ENCODE measurements at regions not wholly inside any gene's neighbourhood (a gene's known extent, or its start where the extent isn't known, plus 50 kb on each side); places are given as distances from the start of the nearest gene placed in this dataset.

- H3K27me3 ChIP-seq, result no peaks in the 10 kb centered on the region
- DNase-seq, result no peak
- no peak overlapping the region for H3K27ac ChIP-seq
- intact Hi-C loops (cut with DNase I), result loop anchor here in 1 of 4 donors (5.0 kb wide), 1 partner anchor 728 kb away; no protein-coding TSS in a partner anchor
- H3K4me1 ChIP-seq (ENCODE audit: insufficient read depth), result no peaks in the 10 kb centered on the region
- H3K9me3 ChIP-seq, result no peaks in the 10 kb centered on the region
- no peaks in the 10 kb centered on the region for H3K36me3 ChIP-seq
- TF ChIP-seq POLR2A (IDR thresholded peaks at IDR 0.05) (no peak), CTCF (IDR thresholded peaks at IDR 0.05) (no peak), EP300 (IDR thresholded peaks at IDR 0.05) (no peak)
- no peak overlapping the region for H3K4me3 ChIP-seq
Measured at GRCh38 chr5:74560245-74560644, 80.3 kb downstream of the ENC1 start.

- H3K36me3 ChIP-seq, result no peaks in the 10 kb centered on the region
- H3K4me3 ChIP-seq, result no peak overlapping the region
- H3K4me1 ChIP-seq (ENCODE audit: insufficient read depth), result no peaks in the 10 kb centered on the region
- intact Hi-C loops (cut with DNase I), result no loop called here
- no peak for DNase-seq
- no peaks in the 10 kb centered on the region for H3K27me3 ChIP-seq
- 90 to 93% (median 92%) methylated on average over 6 of the region's 6 CpGs for WGBS, 3 donors
- H3K9me3 ChIP-seq, result no peaks in the 10 kb centered on the region
- no peak for TF ChIP-seq EP300 (IDR thresholded peaks at IDR 0.05)
- no peak for TF ChIP-seq POLR2A (IDR thresholded peaks at IDR 0.05)
- TF ChIP-seq CTCF (IDR thresholded peaks at IDR 0.05), result no peak
- H3K27ac ChIP-seq, result no peak overlapping the region
Measured at GRCh38 chr5:74556631-74557595, 83.6 kb downstream of the ENC1 start.

- no peaks in the 10 kb centered on the region for H3K36me3 ChIP-seq
- H3K4me1 ChIP-seq (ENCODE audit: insufficient read depth), result no peaks in the 10 kb centered on the region
- no peak overlapping the region for H3K4me3 ChIP-seq
- 85 to 91% (median 89%) methylated on average over 3 of the region's 3 CpGs for WGBS, 3 donors
- H3K9me3 ChIP-seq, result no peaks in the 10 kb centered on the region
- H3K27ac ChIP-seq, result no peak overlapping the region
- no peaks in the 10 kb centered on the region for H3K27me3 ChIP-seq
- intact Hi-C loops (cut with DNase I), result no loop called here
- no peak for DNase-seq
- TF ChIP-seq POLR2A (IDR thresholded peaks at IDR 0.05), result no peak
- TF ChIP-seq EP300 (IDR thresholded peaks at IDR 0.05), result no peak
- TF ChIP-seq CTCF (IDR thresholded peaks at IDR 0.05), result no peak
Measured at GRCh38 chr5:74556006-74556405, 84.5 kb downstream of the ENC1 start.

GRCh38 chr5:74552101-74552500 lies 88.4 kb downstream of the ENC1 start:
- H3K9me3 ChIP-seq, result no peaks in the 10 kb centered on the region
- no peaks in the 10 kb centered on the region for H3K4me1 ChIP-seq (ENCODE audit: insufficient read depth)
- intact Hi-C loops (cut with DNase I), result no loop called here
- no peaks in the 10 kb centered on the region for H3K36me3 ChIP-seq
- H3K27ac ChIP-seq, result no peak overlapping the region
- 83 to 89% (median 88%) methylated on average over 4 of the region's 4 CpGs for WGBS, 3 donors
- TF ChIP-seq POLR2A (IDR thresholded peaks at IDR 0.05), result no peak
- H3K4me3 ChIP-seq, result no peak overlapping the region
- H3K27me3 ChIP-seq, result no peaks in the 10 kb centered on the region
- no peak for DNase-seq

- intact Hi-C loops (cut with DNase I), result no loop called here
- H3K4me1 ChIP-seq (ENCODE audit: insufficient read depth), result no peaks in the 10 kb centered on the region
- TF ChIP-seq POLR2A (IDR thresholded peaks at IDR 0.05), result no peak
- TF ChIP-seq CTCF (IDR thresholded peaks at IDR 0.05), result no peak
- TF ChIP-seq EP300 (IDR thresholded peaks at IDR 0.05), result no peak
- no peaks in the 10 kb centered on the region for H3K36me3 ChIP-seq
- no peak overlapping the region for H3K27ac ChIP-seq
- no peaks in the 10 kb centered on the region for H3K27me3 ChIP-seq
- no peak overlapping the region for H3K4me3 ChIP-seq
- WGBS, 3 donors, result 74 to 98% (median 97%) methylated on average over 4 of the region's 4 CpGs
- DNase-seq, result no peak
- H3K9me3 ChIP-seq, result no peaks in the 10 kb centered on the region
Measured at GRCh38 chr5:74550927-74551326, 89.6 kb downstream of the ENC1 start.

Data from ovary (tissue), 7 donors.